ENCODE measurements at regions not wholly inside any gene's neighbourhood (a gene's known extent, or its start where the extent isn't known, plus 50 kb on each side); places are given as distances from the start of the nearest gene placed in this dataset.

DNA sequence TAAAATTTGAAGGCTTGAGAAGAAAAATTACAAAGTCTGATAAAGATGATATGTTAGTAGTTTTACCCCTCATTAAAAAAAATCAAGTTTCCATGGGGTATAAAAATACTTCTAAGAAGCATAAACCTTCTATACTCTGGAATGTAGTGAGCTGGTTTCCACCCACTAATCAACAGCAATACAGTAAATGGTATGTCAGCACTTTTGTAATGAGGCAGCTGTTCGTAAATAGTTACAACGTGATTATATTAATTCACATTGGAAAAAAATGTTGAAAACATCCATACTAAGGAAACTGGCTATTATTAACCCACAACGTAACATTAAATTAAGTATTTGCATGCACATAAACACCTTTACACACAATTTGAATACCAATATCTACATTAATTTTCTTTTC lies 283.1 kb upstream of the FAM174A start:
- in situ Hi-C loops (cut with HindIII; ENCODE audit: low sequenced_read_pairs) = no loop called here
- H3K4me3 ChIP-seq (ENCODE audit: low read depth, low read length) = no peak overlapping the region
- no peak for DNase-seq (ENCODE audit: low read depth)
- no peak for TF ChIP-seq CTCF (IDR thresholded peaks at IDR 0.05; ENCODE audit: low read depth, low read length, missing control alignments)

GRCh38 chr5:100249884-100250269 lies 285.3 kb upstream of the FAM174A start:
- H3K4me3 ChIP-seq (ENCODE audit: low read depth, low read length) = no peak overlapping the region
- TF ChIP-seq CTCF (IDR thresholded peaks at IDR 0.05; ENCODE audit: low read depth, low read length, missing control alignments) = no peak
- in situ Hi-C loops (cut with HindIII; ENCODE audit: low sequenced_read_pairs) = no loop called here
- DNase-seq (ENCODE audit: low read depth) = no peak

DNA sequence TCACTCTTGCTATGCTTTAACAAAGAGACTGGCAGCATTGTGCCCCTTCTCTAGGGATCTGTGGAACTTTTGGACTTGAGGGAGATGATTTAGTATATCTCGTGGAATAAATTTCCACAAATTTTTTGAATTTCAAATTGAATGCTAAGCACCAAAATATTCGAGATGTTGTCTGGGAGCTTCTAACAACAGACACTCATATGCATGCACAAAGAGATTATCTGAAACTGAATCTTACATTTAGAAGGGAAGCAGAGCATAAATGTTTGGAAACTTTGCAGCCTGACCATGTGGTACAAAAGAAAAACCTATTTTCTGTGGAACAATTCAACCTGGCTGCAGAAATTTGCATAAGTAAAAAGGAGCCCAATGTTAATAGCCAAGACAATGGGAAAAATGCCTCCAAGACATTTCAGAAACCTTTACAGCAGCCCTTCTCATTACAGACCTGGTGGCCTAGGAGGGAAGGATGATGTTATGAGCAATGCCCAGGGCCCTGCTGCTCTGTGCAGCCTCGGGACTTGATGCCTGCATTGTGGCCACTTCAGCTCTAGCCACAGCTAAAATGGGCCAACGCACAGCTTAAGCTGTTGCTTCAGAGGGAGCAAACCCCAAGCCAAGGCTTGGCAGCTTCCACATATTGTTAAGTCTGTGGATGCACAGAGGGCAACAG lies 285.8 kb upstream of the FAM174A start:
- H3K4me3 ChIP-seq (ENCODE audit: low read depth, low read length) = no peak overlapping the region
- no peak for DNase-seq (ENCODE audit: low read depth)
- in situ Hi-C loops (cut with HindIII; ENCODE audit: low sequenced_read_pairs) = no loop called here
- no peak for TF ChIP-seq CTCF (IDR thresholded peaks at IDR 0.05; ENCODE audit: low read depth, low read length, missing control alignments)

- no peak for TF ChIP-seq CTCF (IDR thresholded peaks at IDR 0.05; ENCODE audit: low read depth, low read length, missing control alignments)
- no peak for DNase-seq (ENCODE audit: low read depth)
- H3K4me3 ChIP-seq (ENCODE audit: low read depth, low read length) = no peak overlapping the region
- in situ Hi-C loops (cut with HindIII; ENCODE audit: low sequenced_read_pairs) = no loop called here
Measured at GRCh38 chr5:100232736-100233135, 302.4 kb upstream of the FAM174A start.

GRCh38 chr5:100188778-100189177 lies 346.4 kb upstream of the FAM174A start:
- H3K4me3 ChIP-seq (ENCODE audit: low read depth, low read length) = no peak overlapping the region
- in situ Hi-C loops (cut with HindIII; ENCODE audit: low sequenced_read_pairs) = no loop called here
- TF ChIP-seq CTCF (IDR thresholded peaks at IDR 0.05; ENCODE audit: low read depth, low read length, missing control alignments) = no peak
- no peak for DNase-seq (ENCODE audit: low read depth)

DNA sequence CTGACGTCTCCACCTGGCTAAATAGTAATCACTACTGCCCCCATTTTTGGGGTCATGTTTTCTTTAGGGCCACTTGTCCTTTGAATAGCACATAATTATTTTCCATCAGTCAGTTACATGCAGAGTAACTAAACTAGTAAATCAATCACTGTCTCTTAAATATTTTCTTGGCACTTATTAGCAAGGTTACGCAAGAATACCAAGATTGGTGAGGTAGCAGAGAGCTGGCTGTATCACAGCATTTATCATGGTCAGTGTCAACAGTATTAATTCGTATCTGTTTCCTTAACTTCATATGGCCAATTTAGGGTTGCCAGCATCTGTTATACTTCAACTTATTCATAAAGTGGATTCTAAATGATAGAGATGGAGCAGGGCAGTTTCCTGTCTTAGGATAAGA lies 346.8 kb upstream of the FAM174A start:
- in situ Hi-C loops (cut with HindIII; ENCODE audit: low sequenced_read_pairs) = no loop called here
- TF ChIP-seq CTCF (IDR thresholded peaks at IDR 0.05; ENCODE audit: low read depth, low read length, missing control alignments) = no peak
- no peak for DNase-seq (ENCODE audit: low read depth)
- H3K4me3 ChIP-seq (ENCODE audit: low read depth, low read length) = no peak overlapping the region
